B cell (primary cell): ENCODE measurements at regions not wholly inside any gene's neighbourhood (a gene's known extent, or its start where the extent isn't known, plus 50 kb on each side); places are given as distances from the start of the nearest gene placed in this dataset.

Experiments used
- ATAC-seq: fragments of 200-7000 bp; cut with Tn5 transposase; one replicate; pipeline ENCODE4 v1.10.0; 2021; ENCODE audit warnings: low read depth, mild to moderate bottlenecking, moderate number of reproducible peaks, moderate library complexity
- CTCF ChIA-PET: fragments of 350-600 bp; sonication (Branson Sonifier 250); formaldehyde crosslinking; loops from one replicate; lab custom pipeline; 2021; ENCODE audit warnings: antibody characterized with exemption, inconsistent platforms; lab: Charles Lee
- POLR2A ChIA-PET: fragments of 350-600 bp; sonication (Branson Sonifier 250); formaldehyde crosslinking; loops from one replicate; lab custom pipeline; 2021; ENCODE audit warnings: antibody characterized with exemption; lab: Charles Lee
- DNase-seq: peaks from one replicate; pipeline ENCODE4 v3.0.0; 2013
- H2AFZ ChIP-seq: 2 replicates; pipeline ENCODE4 v1.6.1; 2012; ENCODE audit warnings: mild to moderate bottlenecking, low read depth, low read length; ENCODE audit not compliant: insufficient read depth, poor library complexity, severe bottlenecking
- H3K27ac ChIP-seq, 2 donors: 1 replicate in 1 of 2; 2 replicates in 1 of 2; pipeline ENCODE4 v1.5.1; 2012 to 2013; ENCODE audit warnings: low read length in 2 of 2, mild to moderate bottlenecking in 2 of 2, moderate library complexity in 1 of 2
- H3K27me3 ChIP-seq, 4 experiments: fragments of 200-600 bp in 1 of 4; sonication (generic) in 1 of 4; replicated peaks in 1 of 4; 1 replicate in 2 of 4; 2 replicates in 2 of 4; pipeline versions ENCODE4 v1.6.1 to v1.7.0; 2013 to 2016; ENCODE audit warnings: low read length in 3 of 4, mild to moderate bottlenecking in 2 of 4, mixed read lengths in 1 of 4, moderate library complexity in 1 of 4; ENCODE audit not compliant: insufficient read depth in 4 of 4, control insufficient read depth in 3 of 4; ENCODE audit errors: control extremely low read depth in 1 of 4
- H3K36me3 ChIP-seq, 2 experiments: replicated peaks in 1 of 2; 1 replicate in 1 of 2; 2 replicates in 1 of 2; pipeline versions ENCODE4 v1.6.1 to v1.7.1; 2013; ENCODE audit warnings: low read length in 1 of 2; ENCODE audit not compliant: insufficient read depth in 2 of 2, control insufficient read depth in 1 of 2; ENCODE audit errors: control extremely low read depth in 1 of 2, extremely low read depth in 1 of 2
- H3K4me1 ChIP-seq, 2 donors: fragments of 200-600 bp in 1 of 2; sonication (generic) in 1 of 2; 1 replicate in 1 of 2; 2 replicates in 1 of 2; pipeline versions ENCODE4 v1.5.1 to v1.6.1; 2013 to 2017; ENCODE audit warnings: low read length in 2 of 2; ENCODE audit not compliant: control insufficient read depth in 2 of 2, insufficient read depth in 2 of 2
- H3K4me2 ChIP-seq: replicated peaks from 2 replicates; pipeline ENCODE3; 2012; ENCODE audit warnings: mild to moderate bottlenecking, low read depth, low read length; ENCODE audit not compliant: poor library complexity, severe bottlenecking
- H3K4me3 ChIP-seq, 5 experiments: fragments of 200-600 bp in 1 of 5; sonication (generic) in 1 of 5; 1 replicate in 3 of 5; 2 replicates in 2 of 5; pipeline versions ENCODE4 v1.5.1 to v1.7.0; 2011 to 2016; ENCODE audit warnings: low read length in 4 of 5, mild to moderate bottlenecking in 4 of 5, low read depth in 2 of 5, control low read depth in 1 of 5, moderate library complexity in 1 of 5; ENCODE audit not compliant: insufficient read depth in 1 of 5; ENCODE audit errors: control extremely low read depth in 1 of 5, extremely low read depth in 1 of 5
- H3K79me2 ChIP-seq: fragments of 200-600 bp; sonication (generic); one replicate; pipeline ENCODE4 v1.6.0; 2016; ENCODE audit warnings: low read length; ENCODE audit not compliant: control insufficient read depth, insufficient read depth
- H3K9ac ChIP-seq: fragments of 200-600 bp; sonication (generic); 2 replicates; pipeline ENCODE4 v1.6.1; 2017; ENCODE audit warnings: mild to moderate bottlenecking, low read length, moderate library complexity
- H3K9me3 ChIP-seq, 3 donors: one replicate each; pipeline versions ENCODE4 v1.6.1 to v1.7.1; 2013; ENCODE audit warnings: low read length in 2 of 3; ENCODE audit not compliant: control insufficient read depth in 2 of 3, insufficient read depth in 1 of 3; ENCODE audit errors: control extremely low read depth in 1 of 3
- H4K20me1 ChIP-seq: 2 replicates; pipeline ENCODE4 v1.6.0; 2012; ENCODE audit warnings: mild to moderate bottlenecking, low read length; ENCODE audit not compliant: insufficient read depth, control insufficient read depth, poor library complexity, severe bottlenecking
- H3K27ac Mint-ChIP-seq: one replicate; pipeline ENCODE4 v1.8.0; 2021; ENCODE audit warnings: mixed read lengths
- H3K27me3 Mint-ChIP-seq: one replicate; pipeline ENCODE4 v1.8.0; 2021; ENCODE audit warnings: mixed read lengths
- H3K4me1 Mint-ChIP-seq: one replicate; pipeline ENCODE4 v1.8.0; 2021; ENCODE audit warnings: mixed read lengths
- H3K4me3 Mint-ChIP-seq: one replicate; pipeline ENCODE4 v1.8.0; 2021; ENCODE audit warnings: mixed read lengths
- H3K9me3 Mint-ChIP-seq: one replicate; pipeline ENCODE4 v1.8.0; 2022; ENCODE audit warnings: mixed read lengths; ENCODE audit not compliant: insufficient read depth
- CTCF ChIP-seq: fragments of 200-600 bp; IDR thresholded peaks from one replicate; pipeline ENCODE4 v1.8.0; 2022; ENCODE audit warnings: antibody characterized with exemption, mild to moderate bottlenecking
- EZH2 ChIP-seq: IDR thresholded peaks from 2 replicates; pipeline ENCODE4 v1.6.1; 2012; ENCODE audit warnings: borderline replicate concordance, low read depth, mild to moderate bottlenecking, moderate library complexity, low read length; ENCODE audit not compliant: insufficient read depth, poor library complexity, severe bottlenecking
- WGBS: methylation state at CpG from one replicate; pipeline ENCODE4 v1.1.5; 2013; ENCODE audit warnings: missing lambda C conversion rate; ENCODE audit not compliant: insufficient coverage; 5-methylcytosine and 5-hydroxymethylcytosine counted together
- intact Hi-C: fragments of 100-400 bp; cut with micrococcal nuclease; formaldehyde crosslinking; loops from one replicate; pipeline ENCODE4 v1.10.0; 2022

- no peak for TF ChIP-seq EZH2
- no peak for TF ChIP-seq CTCF
- Mint-ChIP-seq H3K27ac (no peak overlapping the region), H3K27me3 (no peaks in the 10 kb centered on the region), H3K9me3 (peaks cover 13% of the 10 kb centered on the region), H3K4me3 (no peak overlapping the region), H3K4me1 (no peaks in the 10 kb centered on the region)
- no peak for ATAC-seq
- CTCF ChIA-PET, result no interaction called here
- intact Hi-C loops, result no loop called here
- no peak overlapping the region for H3K27ac ChIP-seq
- no peak overlapping the region for H3K4me2 ChIP-seq
- POLR2A ChIA-PET, result no interaction called here
- H3K36me3 ChIP-seq, result no peaks in the 10 kb centered on the region
- no peak overlapping the region for H2AFZ ChIP-seq
- no peak overlapping the region for H3K9ac ChIP-seq
- H4K20me1 ChIP-seq, result no peaks in the 10 kb centered on the region
- peaks cover 0 to 38% (median 0%) of the 10 kb centered on the region in 3 donors for H3K9me3 ChIP-seq
- no peak overlapping the region for H3K4me3 ChIP-seq
- H3K79me2 ChIP-seq, result no peaks in the 10 kb centered on the region
- DNase-seq, result no peak
- no peaks in the 10 kb centered on the region for H3K27me3 ChIP-seq
- H3K4me1 ChIP-seq, result no peaks in the 10 kb centered on the region
- WGBS, result 71% methylated on average over 4 of the region's 19 CpGs
Measured at GRCh38 chr5:2536632-2537377, 214.7 kb downstream of the IRX2 start.

GRCh38 chr5:2534970-2535369, 216.5 kb downstream of the IRX2 start:
- TF ChIP-seq CTCF (no peak), EZH2 (no peak)
- no peaks in the 10 kb centered on the region for H3K4me1 ChIP-seq
- H3K79me2 ChIP-seq, result no peaks in the 10 kb centered on the region
- no peaks in the 10 kb centered on the region for H3K27me3 ChIP-seq
- no peak overlapping the region for H3K27ac Mint-ChIP-seq
- H4K20me1 ChIP-seq, result no peaks in the 10 kb centered on the region
- H3K9me3 ChIP-seq, result peaks cover 0 to 44% (median 0%) of the 10 kb centered on the region in 3 donors
- no peak overlapping the region for H3K9ac ChIP-seq
- CTCF ChIA-PET, result no interaction called here
- H3K4me2 ChIP-seq, result no peak overlapping the region
- no peaks in the 10 kb centered on the region for H3K36me3 ChIP-seq
- POLR2A ChIA-PET, result no interaction called here
- WGBS, result no CpG with 5 or more reads among the region's 3 CpGs
- peaks cover 4% of the 10 kb centered on the region for H3K9me3 Mint-ChIP-seq
- H2AFZ ChIP-seq, result no peak overlapping the region
- no peaks in the 10 kb centered on the region for H3K4me1 Mint-ChIP-seq
- no peak overlapping the region for H3K4me3 ChIP-seq
- ATAC-seq (no peak), DNase-seq (no peak)
- no peak overlapping the region for H3K27ac ChIP-seq
- intact Hi-C loops, result no loop called here
- H3K27me3 Mint-ChIP-seq, result no peaks in the 10 kb centered on the region
- H3K4me3 Mint-ChIP-seq, result no peak overlapping the region
